Islet precursor cell (in vitro differentiated cells): ENCODE measurements at regions not wholly inside any gene's neighbourhood (a gene's known extent, or its start where the extent isn't known, plus 50 kb on each side); places are given as distances from the start of the nearest gene placed in this dataset.

Experiments
- DNase-seq: peaks from one replicate; pipeline ENCODE4 v3.0.0-alpha.2; 2018

- no peak for DNase-seq
These were observed 328.8 kb upstream of the GATB start for GRCh38 chr4:152089584-152089983.

- DNase-seq: no peak
These were observed 326.5 kb upstream of the GATB start for GRCh38 chr4:152087335-152087734.

GRCh38 chr4:152085657-152086056 is 324.9 kb upstream of the GATB start:
- DNase-seq: no peak

- no peak for DNase-seq
These were observed 322.5 kb upstream of the GATB start for GRCh38 chr4:152083338-152083737.

- no peak for DNase-seq
These were observed 320.2 kb upstream of the GATB start for GRCh38 chr4:152081024-152081423.

- DNase-seq: no peak
These were observed 318.9 kb upstream of the GATB start for GRCh38 chr4:152079543-152080293.

GRCh38 chr4:152079079-152079478 is 318.3 kb upstream of the GATB start:
- DNase-seq: no peak

DNA sequence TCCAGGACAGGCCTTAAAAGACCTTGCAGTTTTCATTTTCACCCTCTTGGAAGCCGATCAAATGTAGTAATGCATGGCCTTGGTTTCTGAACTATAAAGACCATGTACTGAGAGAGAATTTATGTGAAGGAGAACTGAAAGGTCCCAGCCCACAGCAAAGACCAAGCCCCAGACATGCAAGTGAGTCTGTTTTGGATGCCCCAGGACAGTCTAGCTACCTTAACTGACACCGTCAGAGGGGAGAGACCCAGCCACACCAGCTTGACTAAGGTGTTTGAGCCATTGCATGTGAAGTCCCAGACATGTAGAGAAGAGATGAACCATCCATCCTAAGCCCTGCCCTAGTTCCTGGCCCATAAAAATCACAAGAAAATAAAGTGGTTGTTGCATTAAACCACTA is 316.8 kb upstream of the GATB start:
- DNase-seq: no peak

- DNase-seq: no peak
These were observed 314.6 kb upstream of the GATB start for GRCh38 chr4:152075253-152075928.

GRCh38 chr4:152074573-152074972 is 313.8 kb upstream of the GATB start:
- no peak for DNase-seq

GRCh38 chr4:152074088-152074437 is 313.3 kb upstream of the GATB start:
- DNase-seq: no peak

GRCh38 chr4:152073351-152074087 is 312.7 kb upstream of the GATB start:
- peak; percentile 66 for DNase-seq

- DNase-seq: peak; percentile 75
These were observed 312.1 kb upstream of the GATB start for GRCh38 chr4:152072906-152073305.

DNA sequence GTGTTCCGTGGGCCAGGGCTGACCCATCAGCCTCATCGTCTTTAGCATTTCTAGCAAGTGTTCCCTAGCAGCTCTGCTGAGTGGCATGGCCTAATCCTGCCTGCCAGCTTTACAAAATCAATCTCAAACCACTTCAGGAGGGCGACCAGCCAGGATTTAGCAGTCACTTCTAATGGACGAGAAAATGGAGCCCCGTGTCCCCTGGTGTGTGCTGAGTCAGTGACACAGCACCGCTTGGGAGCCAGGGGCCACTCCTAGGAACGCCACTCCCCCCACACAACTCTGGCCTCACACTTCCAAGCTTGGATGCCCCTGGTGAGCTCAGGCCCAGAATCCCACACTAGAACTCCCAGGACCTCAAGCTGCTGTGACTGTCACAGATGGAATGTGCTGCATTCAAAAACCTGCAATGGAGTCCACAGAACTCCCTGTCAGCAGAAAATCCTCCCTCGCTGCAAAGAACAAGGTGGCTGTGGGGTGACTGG is 311.2 kb upstream of the GATB start:
- peak; percentile 76 for DNase-seq

GRCh38 chr4:152070854-152071253 is 310.0 kb upstream of the GATB start:
- no peak for DNase-seq

- DNase-seq: no peak
These were observed 308.1 kb upstream of the GATB start for GRCh38 chr4:152068866-152069265.

- no peak for DNase-seq
These were observed 304.7 kb upstream of the GATB start for GRCh38 chr4:152065545-152065944.

DNA sequence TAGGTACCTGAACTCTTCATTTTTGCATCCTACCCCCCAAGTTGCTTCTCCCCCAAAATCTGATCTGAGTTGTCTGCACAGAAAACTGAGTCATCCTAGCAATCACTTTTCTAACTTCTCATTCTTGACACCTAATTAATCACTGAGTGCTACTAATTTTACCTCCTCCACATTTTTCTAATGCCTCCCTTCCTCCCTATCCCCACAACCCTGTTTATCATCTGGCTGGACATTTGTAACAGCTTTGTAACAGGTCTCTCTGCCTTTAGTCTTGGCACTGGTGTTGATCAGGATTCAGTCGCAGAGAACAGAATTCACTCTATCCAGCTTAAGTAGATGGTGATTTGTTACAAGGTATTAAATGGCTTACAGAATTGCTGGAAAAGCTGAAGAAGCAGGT is 303.9 kb upstream of the GATB start:
- DNase-seq: no peak

GRCh38 chr4:152064282-152064681 is 303.5 kb upstream of the GATB start:
- no peak for DNase-seq

GRCh38 chr4:152063621-152064240 is 302.9 kb upstream of the GATB start:
- DNase-seq: peak; percentile 90

- no peak for DNase-seq
These were observed 302.3 kb upstream of the GATB start for GRCh38 chr4:152062936-152063620.

DNA sequence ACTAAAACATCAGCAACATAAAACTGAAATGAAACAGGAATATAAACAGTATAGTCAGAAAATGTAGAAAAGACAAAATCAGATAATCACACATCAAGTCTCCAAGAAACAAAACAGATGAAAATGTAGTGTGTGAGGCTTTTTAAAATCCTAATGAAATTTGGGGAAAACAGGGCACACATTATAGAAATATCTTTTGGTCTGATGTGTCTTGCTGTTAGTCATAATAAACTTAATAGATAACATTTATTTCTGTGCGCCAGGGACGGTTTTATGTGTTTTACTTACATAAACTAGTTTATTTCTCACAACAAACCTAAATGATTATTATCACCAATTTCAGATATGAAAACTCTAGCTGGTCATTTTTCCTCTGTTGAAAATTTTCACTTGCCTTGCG is 293.9 kb upstream of the GATB start:
- DNase-seq: no peak
